ENCODE measurements at regions not wholly inside any gene's neighbourhood (a gene's known extent, or its start where the extent isn't known, plus 50 kb on each side); places are given as distances from the start of the nearest gene placed in this dataset.

GRCh38 chr18:64650068-64650467 lies 501.2 kb upstream of the LINC00305 start:
- no peak overlapping the region for H3K4me3 ChIP-seq (ENCODE audit: low read depth, low read length)
- H3K27me3 ChIP-seq (ENCODE audit: control insufficient read depth, insufficient read depth, low read length), result no peaks in the 10 kb centered on the region
- no peaks in the 10 kb centered on the region for H3K36me3 Mint-ChIP-seq
- H3K4me3 Mint-ChIP-seq, result no peak overlapping the region
- DNase-seq, result no peak
- H3K4me1 Mint-ChIP-seq, result no peaks in the 10 kb centered on the region
- no peaks in the 10 kb centered on the region for H3K4me1 ChIP-seq (ENCODE audit: control insufficient read depth, insufficient read depth, low read length, poor library complexity, severe bottlenecking)
- H3K27ac Mint-ChIP-seq, result no peak overlapping the region
- H3K27me3 Mint-ChIP-seq, result no peaks in the 10 kb centered on the region
- peaks cover 8 to 12% of the 10 kb centered on the region in 2 experiments for H3K9me3 ChIP-seq (ENCODE audit: control insufficient read depth in 2 of 2, low read length in 2 of 2)
- H3K36me3 ChIP-seq (ENCODE audit: control insufficient read depth, insufficient read depth, low read length), result no peaks in the 10 kb centered on the region
- no peak for ATAC-seq (ENCODE audit: low read depth in 2 of 2)
- H3K27ac ChIP-seq (ENCODE audit: insufficient read depth, low read length, poor library complexity, severe bottlenecking), result no peak overlapping the region
- H3K9me3 Mint-ChIP-seq, result peaks cover 0 to 10% (median 3%) of the 10 kb centered on the region in 7 donors

GRCh38 chr18:64645753-64646152 lies 496.9 kb upstream of the LINC00305 start:
- Mint-ChIP-seq H3K27me3 (no peaks in the 10 kb centered on the region), H3K27ac (no peak overlapping the region), H3K9me3 (peaks cover 0 to 10% (median 3%) of the 10 kb centered on the region in 7 donors), H3K36me3 (no peaks in the 10 kb centered on the region), H3K4me1 (no peaks in the 10 kb centered on the region), H3K4me3 (no peak overlapping the region)
- ATAC-seq (ENCODE audit: low read depth in 2 of 2) (no peak), DNase-seq (no peak)
- Histone ChIP-seq H3K27ac (ENCODE audit: insufficient read depth, low read length, poor library complexity, severe bottlenecking) (no peak overlapping the region), H3K27me3 (ENCODE audit: control insufficient read depth, insufficient read depth, low read length) (no peaks in the 10 kb centered on the region), H3K4me3 (ENCODE audit: low read depth, low read length) (no peak overlapping the region), H3K4me1 (ENCODE audit: control insufficient read depth, insufficient read depth, low read length, poor library complexity, severe bottlenecking) (no peaks in the 10 kb centered on the region), H3K36me3 (ENCODE audit: control insufficient read depth, insufficient read depth, low read length) (no peaks in the 10 kb centered on the region), H3K9me3 (ENCODE audit: control insufficient read depth in 2 of 2, low read length in 2 of 2) (peaks cover 5 to 16% of the 10 kb centered on the region in 2 experiments)

DNA sequence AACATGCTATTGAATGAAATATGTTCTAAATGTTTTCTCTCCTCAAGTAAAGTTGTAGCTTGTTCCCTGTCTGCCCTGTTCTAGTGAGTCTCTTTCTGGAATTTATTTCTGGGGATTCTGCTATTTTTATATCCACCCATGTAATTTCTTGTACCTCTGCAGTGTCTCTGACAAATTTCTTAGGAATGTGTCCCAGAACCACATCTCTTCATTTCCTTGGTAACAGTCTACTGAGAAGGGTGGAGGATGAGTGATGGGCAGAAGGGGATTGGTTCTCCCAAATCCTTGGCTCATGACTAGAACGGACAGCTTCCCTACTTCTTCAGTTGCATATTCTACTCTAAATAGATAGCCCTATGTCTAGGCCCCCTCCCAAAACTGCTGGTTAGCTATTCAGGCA lies 490.6 kb upstream of the LINC00305 start:
- Mint-ChIP-seq H3K4me1 (no peaks in the 10 kb centered on the region), H3K36me3 (no peaks in the 10 kb centered on the region), H3K27me3 (no peaks in the 10 kb centered on the region), H3K27ac (no peak overlapping the region), H3K9me3 (peaks cover 0 to 11% (median 5%) of the 10 kb centered on the region in 7 donors), H3K4me3 (no peak overlapping the region)
- DNase-seq (no peak), ATAC-seq (ENCODE audit: low read depth in 2 of 2) (no peak)
- H3K36me3 ChIP-seq (ENCODE audit: control insufficient read depth, insufficient read depth, low read length), result no peaks in the 10 kb centered on the region
- H3K9me3 ChIP-seq (ENCODE audit: control insufficient read depth in 2 of 2, low read length in 2 of 2), result peaks cover 2 to 9% of the 10 kb centered on the region in 2 experiments
- H3K4me3 ChIP-seq (ENCODE audit: low read depth, low read length), result no peak overlapping the region
- no peaks in the 10 kb centered on the region for H3K4me1 ChIP-seq (ENCODE audit: control insufficient read depth, insufficient read depth, low read length, poor library complexity, severe bottlenecking)
- no peak overlapping the region for H3K27ac ChIP-seq (ENCODE audit: insufficient read depth, low read length, poor library complexity, severe bottlenecking)
- H3K27me3 ChIP-seq (ENCODE audit: control insufficient read depth, insufficient read depth, low read length), result no peaks in the 10 kb centered on the region

DNA sequence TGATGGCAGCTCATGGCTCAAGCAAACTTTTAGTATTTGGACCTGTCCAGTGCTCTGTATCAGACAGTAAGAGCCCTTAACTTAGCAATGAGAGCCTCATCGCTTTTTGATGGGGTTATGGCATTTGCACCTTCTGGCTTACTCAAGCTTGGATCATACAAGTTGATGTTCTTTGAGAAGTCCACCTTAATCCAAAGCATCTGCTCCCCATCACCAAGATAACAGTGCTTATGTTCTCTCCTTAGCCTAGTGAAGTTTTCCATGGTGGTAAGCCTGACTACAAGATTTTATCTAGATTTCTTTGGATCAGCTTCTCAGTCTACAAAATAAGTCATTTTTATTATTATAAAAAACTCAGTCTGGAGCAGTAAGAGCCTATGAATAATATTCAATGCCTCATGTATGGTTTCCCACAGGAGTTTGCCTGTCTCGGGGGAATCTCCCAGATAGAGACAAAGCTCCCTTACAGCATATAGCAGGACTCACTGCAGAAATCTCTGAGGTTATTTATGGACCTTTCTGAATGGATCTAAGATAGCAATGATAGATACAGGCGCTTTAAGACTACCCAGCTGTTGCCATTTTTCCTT lies 472.2 kb upstream of the LINC00305 start:
- Mint-ChIP-seq H3K4me3 (no peak overlapping the region), H3K27ac (no peak overlapping the region), H3K27me3 (no peaks in the 10 kb centered on the region), H3K9me3 (peaks cover 0 to 21% (median 10%) of the 10 kb centered on the region in 7 donors), H3K36me3 (no peaks in the 10 kb centered on the region), H3K4me1 (no peaks in the 10 kb centered on the region)
- peaks cover 0 to 4% of the 10 kb centered on the region in 2 experiments for H3K9me3 ChIP-seq (ENCODE audit: control insufficient read depth in 2 of 2, low read length in 2 of 2)
- ATAC-seq (ENCODE audit: low read depth in 2 of 2) (no peak), DNase-seq (no peak)
- no peaks in the 10 kb centered on the region for H3K36me3 ChIP-seq (ENCODE audit: control insufficient read depth, insufficient read depth, low read length)
- no peak overlapping the region for H3K27ac ChIP-seq (ENCODE audit: insufficient read depth, low read length, poor library complexity, severe bottlenecking)
- no peak overlapping the region for H3K4me3 ChIP-seq (ENCODE audit: low read depth, low read length)
- H3K4me1 ChIP-seq (ENCODE audit: control insufficient read depth, insufficient read depth, low read length, poor library complexity, severe bottlenecking), result no peaks in the 10 kb centered on the region
- H3K27me3 ChIP-seq (ENCODE audit: control insufficient read depth, insufficient read depth, low read length), result no peaks in the 10 kb centered on the region

DNA sequence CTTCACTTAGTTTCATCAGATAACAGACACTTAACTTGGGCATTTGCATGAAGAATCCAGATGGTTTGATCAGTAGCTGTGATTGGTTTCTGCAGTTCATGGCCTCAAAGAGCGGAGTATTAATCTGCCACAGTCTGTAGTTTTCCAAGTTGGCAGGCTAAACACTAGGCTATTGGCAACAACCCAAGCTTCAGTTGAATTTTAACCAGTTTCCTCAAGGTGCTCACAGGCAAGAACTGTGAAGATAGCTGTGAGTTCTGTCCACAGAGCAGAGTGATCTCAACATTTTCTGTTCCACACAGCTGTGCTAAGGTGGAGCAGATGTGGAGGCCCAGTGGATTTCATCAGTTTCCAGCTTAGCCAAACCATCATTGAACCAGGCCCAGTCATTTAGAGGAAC lies 469.5 kb upstream of the LINC00305 start:
- no peaks in the 10 kb centered on the region for H3K27me3 Mint-ChIP-seq
- peaks cover 0 to 19% (median 4%) of the 10 kb centered on the region in 7 donors for H3K9me3 Mint-ChIP-seq
- DNase-seq (no peak), ATAC-seq (ENCODE audit: low read depth in 2 of 2) (no peak)
- no peaks in the 10 kb centered on the region for H3K36me3 Mint-ChIP-seq
- Histone ChIP-seq H3K9me3 (ENCODE audit: control insufficient read depth in 2 of 2, low read length in 2 of 2) (peaks cover 0 to 4% of the 10 kb centered on the region in 2 experiments), H3K27ac (ENCODE audit: insufficient read depth, low read length, poor library complexity, severe bottlenecking) (no peak overlapping the region), H3K36me3 (ENCODE audit: control insufficient read depth, insufficient read depth, low read length) (no peaks in the 10 kb centered on the region), H3K27me3 (ENCODE audit: control insufficient read depth, insufficient read depth, low read length) (no peaks in the 10 kb centered on the region), H3K4me3 (ENCODE audit: low read depth, low read length) (no peak overlapping the region), H3K4me1 (ENCODE audit: control insufficient read depth, insufficient read depth, low read length, poor library complexity, severe bottlenecking) (no peaks in the 10 kb centered on the region)
- no peak overlapping the region for H3K4me3 Mint-ChIP-seq
- H3K4me1 Mint-ChIP-seq, result no peaks in the 10 kb centered on the region
- H3K27ac Mint-ChIP-seq, result no peak overlapping the region

DNA sequence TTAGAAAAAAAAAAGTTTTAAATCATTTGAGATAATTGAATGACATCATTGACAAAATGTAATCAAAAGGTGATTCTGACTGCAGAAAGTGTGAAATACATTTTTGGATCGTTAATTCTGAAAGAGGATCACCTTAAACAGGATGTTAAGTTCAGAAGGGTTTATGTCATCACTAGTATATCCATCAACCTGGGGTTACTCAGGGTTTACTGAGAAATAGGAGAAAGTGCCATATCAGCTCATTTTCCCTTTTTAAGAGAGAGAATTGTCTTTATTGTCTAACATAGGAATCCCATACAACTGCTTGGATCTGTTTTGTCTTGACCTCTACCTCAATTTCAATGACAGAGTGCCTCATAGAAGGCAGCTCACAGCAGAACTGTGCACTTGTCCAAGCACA lies 466.1 kb upstream of the LINC00305 start:
- Mint-ChIP-seq H3K27me3 (no peaks in the 10 kb centered on the region), H3K27ac (no peak overlapping the region), H3K36me3 (no peaks in the 10 kb centered on the region), H3K9me3 (peaks cover 0 to 26% (median 15%) of the 10 kb centered on the region in 7 donors), H3K4me1 (no peaks in the 10 kb centered on the region), H3K4me3 (no peak overlapping the region)
- Histone ChIP-seq H3K4me1 (ENCODE audit: control insufficient read depth, insufficient read depth, low read length, poor library complexity, severe bottlenecking) (no peaks in the 10 kb centered on the region), H3K36me3 (ENCODE audit: control insufficient read depth, insufficient read depth, low read length) (no peaks in the 10 kb centered on the region), H3K9me3 (ENCODE audit: control insufficient read depth in 2 of 2, low read length in 2 of 2) (peaks cover 0 to 4% of the 10 kb centered on the region in 2 experiments), H3K27ac (ENCODE audit: insufficient read depth, low read length, poor library complexity, severe bottlenecking) (no peak overlapping the region), H3K4me3 (ENCODE audit: low read depth, low read length) (no peak overlapping the region), H3K27me3 (ENCODE audit: control insufficient read depth, insufficient read depth, low read length) (no peaks in the 10 kb centered on the region)
- no peak for DNase-seq
- no peak for ATAC-seq (ENCODE audit: low read depth in 2 of 2)

DNA sequence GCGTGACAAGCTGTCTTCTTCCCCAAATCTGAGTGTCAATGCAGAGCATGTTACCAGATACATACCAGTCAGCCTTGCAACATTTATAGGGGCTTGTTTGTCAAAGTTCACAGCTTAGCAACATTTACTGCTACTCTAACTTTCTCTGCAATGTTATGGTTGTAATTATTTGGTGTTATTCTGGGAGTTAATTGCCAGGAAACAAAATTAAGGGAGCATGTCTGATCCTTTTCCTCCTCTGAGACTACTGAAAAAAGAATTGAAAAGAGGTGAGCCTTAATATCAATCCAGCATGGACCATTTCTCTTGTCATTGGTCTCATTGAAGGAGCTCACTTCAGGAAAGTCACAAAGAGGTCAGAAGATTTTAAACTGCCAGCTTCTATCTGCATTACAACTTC lies 465.6 kb upstream of the LINC00305 start:
- Mint-ChIP-seq H3K27me3 (no peaks in the 10 kb centered on the region), H3K4me3 (no peak overlapping the region), H3K4me1 (no peaks in the 10 kb centered on the region), H3K27ac (no peak overlapping the region), H3K9me3 (peaks cover 1 to 27% (median 16%) of the 10 kb centered on the region in 7 donors), H3K36me3 (no peaks in the 10 kb centered on the region)
- Histone ChIP-seq H3K4me3 (ENCODE audit: low read depth, low read length) (no peak overlapping the region), H3K27me3 (ENCODE audit: control insufficient read depth, insufficient read depth, low read length) (no peaks in the 10 kb centered on the region), H3K4me1 (ENCODE audit: control insufficient read depth, insufficient read depth, low read length, poor library complexity, severe bottlenecking) (no peaks in the 10 kb centered on the region), H3K36me3 (ENCODE audit: control insufficient read depth, insufficient read depth, low read length) (no peaks in the 10 kb centered on the region), H3K9me3 (ENCODE audit: control insufficient read depth in 2 of 2, low read length in 2 of 2) (no peaks in the 10 kb centered on the region), H3K27ac (ENCODE audit: insufficient read depth, low read length, poor library complexity, severe bottlenecking) (no peak overlapping the region)
- ATAC-seq (ENCODE audit: low read depth in 2 of 2) (no peak), DNase-seq (no peak)

DNA sequence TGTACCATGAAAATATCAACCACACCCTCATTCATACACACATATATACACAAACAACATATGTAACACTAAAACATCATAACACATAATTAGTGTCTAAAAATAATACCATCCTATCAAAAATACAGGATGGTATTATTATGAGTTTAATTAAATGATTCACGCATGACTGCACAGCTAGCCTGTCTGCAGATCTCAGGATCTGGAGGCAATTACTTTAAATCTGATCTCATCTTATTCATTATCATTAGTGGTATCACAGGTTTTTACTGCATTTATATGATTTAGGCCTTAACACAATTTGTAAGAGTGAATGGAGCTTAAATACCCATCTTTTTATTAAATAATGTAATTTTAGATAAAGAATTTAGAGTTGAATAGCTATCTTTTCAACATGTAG lies 443.4 kb upstream of the LINC00305 start:
- DNase-seq, result no peak
- Histone ChIP-seq H3K36me3 (ENCODE audit: control insufficient read depth, insufficient read depth, low read length) (no peaks in the 10 kb centered on the region), H3K27ac (ENCODE audit: insufficient read depth, low read length, poor library complexity, severe bottlenecking) (no peak overlapping the region), H3K4me1 (ENCODE audit: control insufficient read depth, insufficient read depth, low read length, poor library complexity, severe bottlenecking) (no peaks in the 10 kb centered on the region), H3K4me3 (ENCODE audit: low read depth, low read length) (no peak overlapping the region), H3K9me3 (ENCODE audit: control insufficient read depth in 2 of 2, low read length in 2 of 2) (peaks cover 0 to 2% of the 10 kb centered on the region in 2 experiments), H3K27me3 (ENCODE audit: control insufficient read depth, insufficient read depth, low read length) (no peaks in the 10 kb centered on the region)
- H3K4me1 Mint-ChIP-seq, result no peaks in the 10 kb centered on the region
- H3K9me3 Mint-ChIP-seq, result peaks cover 3 to 19% (median 6%) of the 10 kb centered on the region in 7 donors
- no peak overlapping the region for H3K4me3 Mint-ChIP-seq
- H3K36me3 Mint-ChIP-seq, result no peaks in the 10 kb centered on the region
- no peaks in the 10 kb centered on the region for H3K27me3 Mint-ChIP-seq
- ATAC-seq (ENCODE audit: low read depth in 2 of 2), result no peak
- H3K27ac Mint-ChIP-seq, result no peak overlapping the region

Data from CD4-positive, CD25-positive, alpha-beta regulatory T cell (primary cell).